ENCODE measurements at regions not wholly inside any gene's neighbourhood (a gene's known extent, or its start where the extent isn't known, plus 50 kb on each side); places are given as distances from the start of the nearest gene placed in this dataset.

- TF ChIP-seq POLR2AphosphoS5 (IDR thresholded peaks at IDR 0.05) (no peak), POLR2A (IDR thresholded peaks at IDR 0.05; ENCODE audit: low read depth) (no peak), CTCF (IDR thresholded peaks at IDR 0.05) (no peak)
These were observed 196.3 kb upstream of the GHITM start for GRCh38 chr10:83943049-83943448.
